Fibroblast of gingiva (primary cell): ENCODE measurements at regions not wholly inside any gene's neighbourhood (a gene's known extent, or its start where the extent isn't known, plus 50 kb on each side); places are given as distances from the start of the nearest gene placed in this dataset.
A peak's percentile ranks its signal among the peaks of the same experiment; 100 is the strongest.

Experiments
- DNase-seq: peaks from one replicate; pipeline ENCODE4 v3.0.0-alpha.2; 2011; ENCODE audit warnings: low read depth

DNA sequence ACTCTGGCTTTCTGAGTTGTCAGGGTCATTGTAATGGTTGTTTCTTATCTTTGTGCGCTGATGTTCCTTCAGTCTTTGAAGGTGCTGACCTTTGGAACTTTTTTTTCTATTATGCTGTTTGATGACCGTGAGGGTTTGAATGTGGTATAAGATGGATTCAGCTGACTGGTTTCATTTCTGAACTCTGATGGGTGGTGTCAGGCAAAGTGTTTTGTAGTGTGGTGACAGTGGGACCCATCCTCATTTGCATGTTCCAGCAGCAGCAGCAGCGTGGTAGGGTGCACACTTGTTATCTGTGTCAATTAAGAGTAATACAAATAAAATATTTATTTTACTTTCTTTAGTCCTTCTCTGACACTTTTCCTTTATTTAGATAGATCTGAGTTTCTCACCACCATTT, 227.7 kb upstream of the PRR16 start:
- no peak for DNase-seq

DNA sequence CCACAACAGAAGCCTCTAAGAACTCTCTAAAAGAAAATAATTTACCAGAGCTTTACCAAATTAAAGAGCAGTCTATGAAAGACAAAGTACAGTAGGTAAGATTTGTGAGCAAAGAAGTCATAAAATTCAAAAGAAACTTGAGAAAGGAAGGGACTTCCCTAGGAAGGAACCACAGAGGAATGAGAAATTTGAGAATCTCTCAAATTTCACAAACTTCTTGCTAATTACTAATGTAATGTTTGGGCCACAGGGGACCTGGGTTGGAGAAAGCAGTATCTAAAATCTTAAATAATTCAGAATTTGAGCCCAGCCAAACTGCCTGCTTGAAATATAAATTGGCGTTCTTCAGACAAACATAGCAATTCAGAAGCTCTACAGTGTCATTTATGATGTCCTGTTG, 225.0 kb upstream of the PRR16 start:
- peak; percentile 39 for DNase-seq

- no peak for DNase-seq
These were observed 223.4 kb upstream of the PRR16 start for GRCh38 chr5:120240706-120241105.

- DNase-seq = no peak
These were observed 222.7 kb upstream of the PRR16 start for GRCh38 chr5:120241400-120241799.

DNA sequence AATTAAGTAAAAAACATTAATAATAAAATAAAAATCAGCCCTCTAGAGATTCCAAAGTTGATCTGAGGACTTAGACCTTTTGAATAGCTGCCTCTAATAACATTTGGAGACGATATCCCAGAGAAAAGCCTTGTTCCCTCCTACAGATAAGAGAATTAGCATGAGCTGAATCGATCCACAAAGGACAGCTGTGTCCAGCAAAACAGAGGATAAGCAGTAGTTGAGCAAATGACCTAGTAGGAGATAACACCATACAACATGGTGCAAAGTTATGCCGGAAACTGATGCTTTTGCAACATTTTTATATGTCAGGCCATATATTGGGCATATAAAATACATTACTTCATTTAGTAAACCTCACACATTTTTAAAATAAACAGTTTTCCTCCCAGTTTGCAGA, 212.2 kb upstream of the PRR16 start:
- no peak for DNase-seq

- no peak for DNase-seq
These were observed 211.3 kb upstream of the PRR16 start for GRCh38 chr5:120252839-120253238.

GRCh38 chr5:120254385-120254784, 209.7 kb upstream of the PRR16 start:
- DNase-seq = no peak

DNA sequence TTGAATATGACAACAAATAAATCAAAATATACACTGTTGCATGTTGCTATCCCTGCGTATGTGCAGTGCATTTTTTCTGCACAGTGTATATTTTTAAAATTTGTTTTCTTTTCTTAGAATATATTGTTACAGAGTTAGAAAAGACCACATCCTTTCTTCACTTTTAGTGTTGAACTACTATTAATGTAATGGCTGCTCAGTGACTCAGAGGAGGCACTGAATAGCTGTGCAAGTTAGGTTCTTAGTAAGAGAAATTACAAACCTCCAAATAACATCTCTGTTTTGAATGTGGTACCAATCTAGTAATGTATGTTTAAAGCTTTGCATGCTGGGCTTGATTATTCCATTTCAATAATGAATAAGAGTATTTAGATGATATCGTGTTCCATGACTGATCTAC, 208.9 kb upstream of the PRR16 start:
- no peak for DNase-seq

- DNase-seq = no peak
These were observed 207.7 kb upstream of the PRR16 start for GRCh38 chr5:120256376-120256775.

- DNase-seq = no peak
These were observed 206.6 kb upstream of the PRR16 start for GRCh38 chr5:120257358-120257971.

DNA sequence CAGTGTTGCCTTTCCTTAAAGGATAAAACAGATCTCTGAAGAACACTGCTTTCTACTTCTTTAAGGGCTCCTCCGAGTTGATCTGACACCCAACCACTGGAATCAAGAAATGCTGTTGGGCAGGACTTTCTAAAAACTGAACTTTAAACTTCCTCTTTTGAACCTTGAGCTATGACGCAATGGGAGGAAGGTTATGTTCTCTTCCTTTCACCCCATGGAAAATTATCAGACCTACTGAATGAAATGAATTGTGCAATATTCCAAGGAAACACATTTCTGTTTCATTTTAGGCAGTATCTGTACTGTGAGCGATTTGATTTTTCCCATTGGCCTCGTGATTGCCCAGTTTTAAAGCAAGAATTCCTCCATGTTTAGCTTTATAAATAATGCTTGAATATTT, 206.0 kb upstream of the PRR16 start:
- DNase-seq = peak; percentile 13

- DNase-seq = no peak
These were observed 203.4 kb upstream of the PRR16 start for GRCh38 chr5:120260651-120261050.

GRCh38 chr5:120270498-120270897, 193.6 kb upstream of the PRR16 start:
- DNase-seq = no peak

DNA sequence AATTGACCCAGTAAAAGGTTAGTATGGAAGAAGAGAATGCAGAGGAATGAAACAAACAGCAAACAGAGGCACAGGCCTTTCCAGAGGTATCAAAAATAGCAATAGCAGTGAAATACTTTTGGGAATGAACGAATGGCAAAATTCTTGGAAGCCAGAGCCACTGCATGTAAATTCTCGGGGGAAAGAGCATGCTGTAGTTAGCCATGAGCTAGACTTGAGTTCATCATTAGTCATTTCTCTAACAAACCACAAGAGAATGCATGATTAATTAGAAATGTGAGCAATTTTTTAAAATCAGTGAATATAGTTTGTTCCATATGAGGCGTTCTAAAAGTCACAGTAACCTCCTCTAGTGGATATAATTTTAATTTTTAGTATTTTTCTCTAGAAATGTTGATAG, 170.3 kb upstream of the PRR16 start:
- peak; percentile 83 for DNase-seq

- peak; percentile 44 for DNase-seq
These were observed 166.5 kb upstream of the PRR16 start for GRCh38 chr5:120297616-120298015.

- DNase-seq = no peak
These were observed 165.1 kb upstream of the PRR16 start for GRCh38 chr5:120298981-120299380.

DNA sequence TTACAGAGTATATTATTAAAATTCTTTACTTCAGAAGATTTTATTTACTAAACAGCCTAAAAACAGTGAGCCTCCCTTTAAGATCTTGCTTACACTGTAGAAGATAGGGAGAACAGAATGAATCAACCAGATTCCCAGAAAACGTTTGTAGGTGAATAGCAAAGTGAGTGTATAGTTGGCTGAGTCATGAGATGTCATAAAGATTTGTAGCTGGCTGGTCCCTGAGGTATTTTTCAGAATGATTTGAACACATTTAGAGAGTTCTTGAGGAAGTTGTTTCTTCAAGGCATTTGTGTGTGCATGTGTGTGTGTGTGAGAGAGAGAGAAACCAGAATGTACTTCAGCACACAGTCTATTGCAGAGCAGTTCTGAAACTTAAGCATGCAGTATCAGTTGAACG, 159.4 kb upstream of the PRR16 start:
- DNase-seq = peak; percentile 0

DNA sequence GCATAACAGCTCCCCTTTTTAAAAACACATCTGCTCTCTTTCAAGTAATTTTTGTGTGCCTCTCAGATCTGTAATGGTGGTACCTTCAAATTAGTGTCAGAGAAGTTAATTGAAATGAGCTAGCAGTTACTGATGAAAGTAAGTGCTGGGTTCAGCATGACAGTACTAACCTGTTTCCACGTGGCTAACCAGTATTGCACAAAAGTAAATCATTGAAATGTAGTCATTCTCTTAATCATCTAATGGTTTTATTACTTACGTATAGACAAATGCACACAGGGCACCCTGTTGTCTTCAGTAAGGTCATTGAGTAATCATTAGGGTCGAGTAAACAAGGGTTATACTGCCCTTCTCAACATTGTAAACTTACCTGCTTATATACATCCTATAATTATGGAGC, 157.8 kb upstream of the PRR16 start:
- DNase-seq = no peak

DNA sequence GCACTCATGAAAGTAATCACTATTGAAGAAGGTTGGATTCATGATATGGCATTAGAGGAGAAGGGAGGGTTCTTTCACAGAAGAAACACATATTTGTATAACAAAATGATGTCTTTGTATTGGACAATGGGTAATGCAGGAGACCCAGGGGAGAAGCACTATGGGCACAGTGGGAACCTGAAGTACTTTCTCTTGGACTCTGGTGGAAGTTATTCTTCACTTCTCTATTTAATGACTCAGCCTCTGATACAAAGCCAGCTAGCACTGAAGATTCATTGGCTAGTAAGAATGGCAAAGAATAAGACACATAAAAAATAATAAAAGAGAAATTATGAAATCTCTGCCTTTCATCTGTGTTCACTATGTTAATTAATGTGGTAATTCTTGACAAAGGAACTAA, 149.9 kb upstream of the PRR16 start:
- peak; percentile 11 for DNase-seq

- no peak for DNase-seq
These were observed 143.5 kb upstream of the PRR16 start for GRCh38 chr5:120320626-120321025.

- DNase-seq = peak; percentile 63
These were observed 137.4 kb upstream of the PRR16 start for GRCh38 chr5:120326651-120327050.

- no peak for DNase-seq
These were observed 136.9 kb upstream of the PRR16 start for GRCh38 chr5:120327180-120327579.

- no peak for DNase-seq
These were observed 135.0 kb upstream of the PRR16 start for GRCh38 chr5:120329095-120329494.

DNA sequence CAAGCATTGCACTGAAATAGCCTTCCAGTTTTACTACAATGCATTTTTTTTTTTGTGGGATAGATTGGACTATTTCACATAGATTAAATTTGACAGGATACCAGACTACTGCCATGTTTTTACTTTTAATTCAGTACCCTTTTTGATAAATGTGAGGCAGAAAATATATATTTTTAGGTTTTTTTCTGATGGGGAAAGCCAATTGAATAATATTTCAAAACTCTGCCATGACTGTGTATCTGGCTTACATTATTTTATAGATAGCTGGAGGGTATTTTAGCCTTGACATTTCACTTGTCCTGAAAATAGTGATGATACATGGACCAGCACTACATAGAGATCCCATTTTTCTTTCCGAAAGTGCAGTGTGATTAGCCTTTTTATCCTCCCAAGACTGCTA, 133.5 kb upstream of the PRR16 start:
- DNase-seq = no peak

- no peak for DNase-seq
These were observed 119.9 kb upstream of the PRR16 start for GRCh38 chr5:120344181-120344580.
